Mammary epithelial cell (primary cell): ENCODE measurements at regions not wholly inside any gene's neighbourhood (a gene's known extent, or its start where the extent isn't known, plus 50 kb on each side); places are given as distances from the start of the nearest gene placed in this dataset.

ENCODE experiments used
- CTCF ChIP-seq, 2 donors: IDR thresholded peaks in 1 of 2; conservative IDR thresholded peaks in 1 of 2; 2 replicates each; pipeline ENCODE4 v1.5.1; 2011 to 2012; ENCODE audit warnings: inconsistent platforms in 2 of 2, low read length in 2 of 2, mild to moderate bottlenecking in 2 of 2, control low read depth in 1 of 2, low read depth in 1 of 2; ENCODE audit not compliant: insufficient read depth in 1 of 2; ENCODE audit errors: extremely low read depth in 1 of 2
- EZH2 ChIP-seq: IDR thresholded peaks from 2 replicates; pipeline ENCODE4 v1.6.1; 2012; ENCODE audit warnings: low read length, inconsistent platforms, borderline replicate concordance

GRCh38 chr10:31630861-31631567, 297.6 kb downstream of the ARHGAP12 start:
- no peak for TF ChIP-seq EZH2
- no peak for TF ChIP-seq CTCF (conservative IDR thresholded peaks at IDR 0.05 in 1 of 2, IDR thresholded peaks at IDR 0.05 in 1 of 2; ENCODE audit: extremely low read depth in 1 of 2, insufficient read depth in 1 of 2, low read depth in 1 of 2, low read length in 2 of 2)
